Cardiac fibroblast (primary cell): ENCODE measurements at regions not wholly inside any gene's neighbourhood (a gene's known extent, or its start where the extent isn't known, plus 50 kb on each side); places are given as distances from the start of the nearest gene placed in this dataset.

Experiments
- DNase-seq, 2 donors: peaks; one replicate each; pipeline versions ENCODE4 v3.0.0 to v3.0.0-alpha.2; 2010; ENCODE audit warnings: low read depth in 2 of 2
- H3K4me3 ChIP-seq, 2 donors: replicated peaks in 1 of 2; 1 replicate in 1 of 2; 2 replicates in 1 of 2; pipeline ENCODE4 v1.5.1; 2011; ENCODE audit warnings: low read depth in 2 of 2, low read length in 2 of 2, mild to moderate bottlenecking in 2 of 2, moderate library complexity in 1 of 2
- TF ChIP-seq, protein P1 (sequence below): IDR thresholded peaks from one replicate; pipeline ENCODE4 v1.5.1; 2011; ENCODE audit warnings: low read depth, mild to moderate bottlenecking, low read length, inconsistent platforms

DNA sequence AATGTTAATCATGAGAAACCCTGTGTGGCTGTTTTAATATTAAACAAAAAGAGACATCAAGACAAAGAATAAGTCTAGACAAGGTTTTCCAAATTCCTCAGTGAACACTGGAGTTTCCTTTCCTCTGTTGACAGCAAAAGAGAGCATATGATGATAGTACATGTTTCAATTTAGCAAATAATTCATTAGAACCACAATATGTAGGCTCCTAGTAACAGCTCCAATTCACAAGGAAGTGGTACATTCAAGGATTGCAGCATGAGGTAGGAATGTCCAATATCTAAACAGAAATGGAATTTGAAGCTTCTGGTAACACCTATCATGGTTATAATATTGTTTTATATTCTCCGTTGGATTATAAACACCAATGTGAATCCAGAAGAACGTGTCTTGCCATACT lies 203.8 kb upstream of the TECRL start:
- DNase-seq, result no peak
- TF ChIP-seq, protein P1, sequence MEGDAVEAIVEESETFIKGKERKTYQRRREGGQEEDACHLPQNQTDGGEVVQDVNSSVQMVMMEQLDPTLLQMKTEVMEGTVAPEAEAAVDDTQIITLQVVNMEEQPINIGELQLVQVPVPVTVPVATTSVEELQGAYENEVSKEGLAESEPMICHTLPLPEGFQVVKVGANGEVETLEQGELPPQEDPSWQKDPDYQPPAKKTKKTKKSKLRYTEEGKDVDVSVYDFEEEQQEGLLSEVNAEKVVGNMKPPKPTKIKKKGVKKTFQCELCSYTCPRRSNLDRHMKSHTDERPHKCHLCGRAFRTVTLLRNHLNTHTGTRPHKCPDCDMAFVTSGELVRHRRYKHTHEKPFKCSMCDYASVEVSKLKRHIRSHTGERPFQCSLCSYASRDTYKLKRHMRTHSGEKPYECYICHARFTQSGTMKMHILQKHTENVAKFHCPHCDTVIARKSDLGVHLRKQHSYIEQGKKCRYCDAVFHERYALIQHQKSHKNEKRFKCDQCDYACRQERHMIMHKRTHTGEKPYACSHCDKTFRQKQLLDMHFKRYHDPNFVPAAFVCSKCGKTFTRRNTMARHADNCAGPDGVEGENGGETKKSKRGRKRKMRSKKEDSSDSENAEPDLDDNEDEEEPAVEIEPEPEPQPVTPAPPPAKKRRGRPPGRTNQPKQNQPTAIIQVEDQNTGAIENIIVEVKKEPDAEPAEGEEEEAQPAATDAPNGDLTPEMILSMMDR, result no peak
- H3K4me3 ChIP-seq, result no peak overlapping the region

DNA sequence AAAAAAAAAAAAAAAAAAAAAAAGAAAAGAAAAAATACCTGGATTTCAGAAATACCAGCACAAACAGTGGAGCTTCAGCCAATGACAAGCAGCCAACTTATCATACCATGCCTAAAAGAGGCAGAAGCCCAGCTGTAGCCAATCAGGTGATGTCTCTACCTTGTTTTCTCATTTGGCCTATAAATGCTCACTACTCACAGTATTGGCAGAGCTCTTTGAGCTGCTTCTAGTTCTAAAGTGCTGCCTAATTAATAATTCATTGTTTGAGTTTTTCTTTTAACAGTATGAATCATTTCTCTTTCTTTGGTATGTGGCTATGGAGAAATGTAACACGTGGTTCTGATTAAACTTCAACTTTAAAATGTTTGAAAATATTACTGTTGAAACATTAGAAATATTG lies 188.8 kb upstream of the TECRL start:
- DNase-seq, result no peak
- TF ChIP-seq, protein P1, result no peak
- H3K4me3 ChIP-seq, result no peak overlapping the region

DNA sequence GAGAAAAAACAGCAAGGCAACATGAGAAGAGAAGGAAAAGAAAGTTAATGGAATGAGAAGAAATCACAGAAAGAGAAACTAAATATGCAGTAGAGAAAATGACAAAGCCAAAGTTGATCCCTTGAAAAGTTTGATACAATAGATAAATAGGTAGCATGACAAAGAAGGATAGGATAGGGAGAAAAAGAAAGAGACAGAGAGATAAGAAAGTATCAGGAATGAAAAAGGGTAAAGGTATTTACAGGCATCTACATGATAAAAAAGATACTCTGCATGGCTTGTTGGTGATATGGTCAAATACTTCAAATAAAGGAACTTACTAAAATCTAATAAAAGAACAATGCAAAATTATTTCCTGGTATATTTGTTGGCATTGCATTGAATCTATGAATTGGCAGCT lies 185.5 kb upstream of the TECRL start:
- TF ChIP-seq, protein P1, result no peak
- DNase-seq, result no peak
- no peak overlapping the region for H3K4me3 ChIP-seq

DNA sequence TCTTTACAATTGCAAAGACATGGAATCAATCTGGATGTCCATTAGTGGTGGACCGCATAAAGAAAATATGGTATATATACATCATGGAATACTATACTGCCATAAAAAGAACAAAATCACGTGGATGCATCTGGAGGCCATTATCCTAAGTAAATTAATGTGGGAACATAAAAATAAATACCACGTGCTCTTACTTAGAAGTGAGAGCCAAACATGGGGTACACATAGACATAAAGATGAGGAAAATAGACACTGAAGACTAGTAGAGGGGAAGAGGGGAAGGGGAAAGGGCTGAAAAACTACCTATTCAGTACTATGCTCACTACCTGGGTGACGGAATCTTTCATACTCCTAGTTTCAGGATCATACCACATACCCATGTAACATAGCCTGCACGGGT lies 179.3 kb upstream of the TECRL start:
- TF ChIP-seq, protein P1, result no peak
- no peak overlapping the region for H3K4me3 ChIP-seq
- no peak for DNase-seq

DNA sequence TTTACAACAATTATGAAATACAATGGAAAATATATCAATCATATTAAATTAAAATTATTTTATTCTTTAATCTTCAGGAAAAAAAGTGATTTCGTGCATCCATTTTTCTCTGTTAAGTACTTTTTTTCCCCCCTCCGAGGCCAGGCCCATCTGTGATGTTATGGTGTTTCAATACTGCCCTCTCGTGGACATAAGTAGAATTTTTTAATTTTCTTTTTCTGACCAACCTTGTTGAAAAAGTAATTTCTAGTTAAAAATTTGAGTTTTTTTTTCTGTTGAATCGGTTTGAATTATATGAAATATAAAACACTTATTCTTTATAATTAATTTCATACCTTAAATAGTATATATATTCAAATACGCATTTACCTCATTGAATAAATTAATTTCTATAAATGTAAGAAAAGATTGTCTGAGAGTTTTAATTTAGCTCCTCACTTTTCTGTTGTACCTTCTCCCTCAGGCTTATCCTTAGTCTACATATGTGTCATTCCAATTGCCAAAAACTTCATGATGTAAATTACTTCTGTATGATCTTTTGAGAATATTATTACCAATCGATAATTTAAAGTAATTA lies 175.8 kb upstream of the TECRL start:
- H3K4me3 ChIP-seq, result no peak overlapping the region
- TF ChIP-seq, protein P1, result peak; percentile 48
- peak; percentile 54 to 68 for DNase-seq

DNA sequence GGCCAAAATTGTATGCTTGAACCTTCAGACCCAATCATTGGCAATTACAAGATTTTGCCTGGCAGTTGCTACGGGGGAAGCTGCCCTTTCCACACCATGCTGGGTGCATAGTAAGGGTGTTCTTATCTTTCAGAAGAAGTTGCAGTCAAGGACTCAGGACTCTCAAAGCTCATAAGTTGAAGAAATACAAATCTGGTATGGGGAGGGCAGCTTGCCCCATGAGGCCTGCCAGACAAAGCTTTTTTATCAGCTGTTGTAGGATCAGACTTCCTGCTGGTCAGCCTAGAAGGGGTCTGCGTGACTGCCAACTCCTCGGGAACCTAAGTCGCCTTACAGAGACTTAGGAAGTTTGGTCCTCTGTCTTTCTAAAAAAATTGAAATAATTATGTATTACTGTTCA lies 174.9 kb upstream of the TECRL start:
- DNase-seq, result peak in 1 of 2 donors; percentile 26
- no peak overlapping the region for H3K4me3 ChIP-seq
- TF ChIP-seq, protein P1, result no peak

DNA sequence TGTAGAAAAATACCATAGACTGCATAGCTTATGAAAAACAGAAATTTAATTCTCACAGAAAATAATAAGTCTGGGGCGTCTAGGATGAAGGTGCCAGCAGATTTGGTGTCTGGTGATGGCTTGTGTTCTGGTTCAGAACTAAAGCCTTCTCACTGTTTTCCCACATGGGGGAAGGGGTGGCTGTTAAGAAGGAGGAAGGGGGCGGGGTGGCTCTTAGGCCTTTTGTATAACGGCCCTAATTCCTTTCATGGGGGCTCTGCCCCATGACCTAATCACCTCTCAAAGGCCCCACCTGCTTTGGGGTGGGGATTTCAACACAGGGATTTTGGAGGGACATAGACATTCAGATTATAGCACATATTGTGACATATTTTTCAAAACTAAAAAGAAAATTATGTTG lies 173.2 kb upstream of the TECRL start:
- H3K4me3 ChIP-seq, result no peak overlapping the region
- no peak for DNase-seq
- TF ChIP-seq, protein P1, result no peak
